GM12872 (cell line): ENCODE measurements at regions not wholly inside any gene's neighbourhood (a gene's known extent, or its start where the extent isn't known, plus 50 kb on each side); places are given as distances from the start of the nearest gene placed in this dataset.

Experiments used
- TF ChIP-seq, protein P1 (sequence below): IDR thresholded peaks from 3 replicates; pipeline ENCODE4 v1.5.1; 2011; ENCODE audit warnings: low read depth, mild to moderate bottlenecking, low read length, moderate library complexity; ENCODE audit not compliant: insufficient read depth

DNA sequence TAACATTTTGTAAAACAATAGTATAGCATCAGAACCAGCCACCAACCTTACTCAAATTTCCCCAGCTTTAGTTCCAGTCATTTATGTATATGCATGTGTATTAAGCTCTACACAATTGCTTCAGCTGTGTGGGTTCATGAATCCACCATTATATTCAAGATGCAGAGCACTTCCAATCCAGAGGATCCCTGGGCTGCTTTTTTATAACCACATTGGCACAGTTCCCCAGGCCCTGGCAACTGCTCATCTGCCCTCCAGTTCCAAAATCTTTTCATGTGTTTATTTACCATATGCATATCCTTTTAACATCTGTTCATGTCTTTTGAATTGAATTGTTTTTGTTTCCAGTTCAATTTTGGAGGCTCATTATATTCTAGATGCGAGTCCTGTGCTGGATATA lies 482.9 kb upstream of the HS6ST1 start:
- TF ChIP-seq, protein P1, sequence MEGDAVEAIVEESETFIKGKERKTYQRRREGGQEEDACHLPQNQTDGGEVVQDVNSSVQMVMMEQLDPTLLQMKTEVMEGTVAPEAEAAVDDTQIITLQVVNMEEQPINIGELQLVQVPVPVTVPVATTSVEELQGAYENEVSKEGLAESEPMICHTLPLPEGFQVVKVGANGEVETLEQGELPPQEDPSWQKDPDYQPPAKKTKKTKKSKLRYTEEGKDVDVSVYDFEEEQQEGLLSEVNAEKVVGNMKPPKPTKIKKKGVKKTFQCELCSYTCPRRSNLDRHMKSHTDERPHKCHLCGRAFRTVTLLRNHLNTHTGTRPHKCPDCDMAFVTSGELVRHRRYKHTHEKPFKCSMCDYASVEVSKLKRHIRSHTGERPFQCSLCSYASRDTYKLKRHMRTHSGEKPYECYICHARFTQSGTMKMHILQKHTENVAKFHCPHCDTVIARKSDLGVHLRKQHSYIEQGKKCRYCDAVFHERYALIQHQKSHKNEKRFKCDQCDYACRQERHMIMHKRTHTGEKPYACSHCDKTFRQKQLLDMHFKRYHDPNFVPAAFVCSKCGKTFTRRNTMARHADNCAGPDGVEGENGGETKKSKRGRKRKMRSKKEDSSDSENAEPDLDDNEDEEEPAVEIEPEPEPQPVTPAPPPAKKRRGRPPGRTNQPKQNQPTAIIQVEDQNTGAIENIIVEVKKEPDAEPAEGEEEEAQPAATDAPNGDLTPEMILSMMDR: no peak

DNA sequence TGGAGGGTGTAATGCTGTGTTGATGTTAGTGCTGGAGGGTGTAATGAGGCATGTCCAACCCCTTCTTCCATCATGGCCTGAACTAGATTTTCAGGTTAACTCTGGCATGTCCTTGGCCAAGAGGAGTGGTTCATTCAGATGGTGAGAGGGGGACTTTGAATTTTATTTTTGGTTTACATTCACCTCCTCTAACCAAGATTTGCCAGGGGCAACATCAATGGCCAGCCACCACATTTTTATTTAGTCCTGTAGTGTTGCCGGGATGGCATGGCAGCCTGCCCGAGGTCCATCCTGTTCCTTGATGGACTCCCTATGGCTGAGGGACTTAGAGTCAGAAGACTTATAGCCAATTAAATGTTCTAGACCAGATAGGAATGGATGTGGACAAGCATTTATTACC lies 484.6 kb upstream of the HS6ST1 start:
- TF ChIP-seq, protein P1: no peak

DNA sequence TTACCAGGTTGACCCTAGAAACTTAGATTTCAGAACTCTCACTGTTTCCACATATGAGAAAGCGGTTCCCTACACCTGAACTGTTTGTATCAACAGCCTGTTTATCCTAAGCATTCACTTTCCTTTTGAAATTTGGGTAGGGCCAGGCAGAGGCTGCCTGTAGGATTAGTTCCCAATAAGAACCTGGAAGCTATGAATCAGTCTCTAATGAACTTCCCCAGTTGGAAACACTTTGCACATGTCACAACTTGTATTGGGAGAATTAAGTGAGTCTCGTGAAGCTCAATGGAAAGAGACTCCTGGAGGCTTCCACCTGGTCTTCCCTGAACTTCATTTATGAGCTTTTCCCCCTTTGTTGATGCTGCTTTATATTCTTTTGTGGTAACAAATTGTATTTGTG lies 486.6 kb upstream of the HS6ST1 start:
- TF ChIP-seq, protein P1: no peak

DNA sequence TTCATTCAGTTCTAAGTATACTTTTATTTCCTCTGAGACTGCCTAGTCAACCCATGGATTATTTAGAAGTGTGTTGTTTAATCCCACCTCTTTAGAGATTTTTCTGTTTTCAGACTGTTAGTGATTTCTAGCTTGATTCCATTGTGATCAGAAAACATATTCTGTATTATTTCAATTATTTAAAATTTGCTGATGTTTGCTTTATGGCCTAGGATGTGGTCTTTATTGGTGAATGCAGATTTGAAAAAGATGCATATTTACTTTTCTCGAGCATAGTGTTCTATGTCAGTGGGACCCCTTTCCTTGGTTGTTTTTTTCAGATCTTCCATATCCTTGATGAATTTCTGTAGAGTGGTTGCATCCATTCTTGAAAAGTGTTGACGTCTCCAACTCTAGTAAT lies 487.2 kb upstream of the HS6ST1 start:
- TF ChIP-seq, protein P1: no peak

DNA sequence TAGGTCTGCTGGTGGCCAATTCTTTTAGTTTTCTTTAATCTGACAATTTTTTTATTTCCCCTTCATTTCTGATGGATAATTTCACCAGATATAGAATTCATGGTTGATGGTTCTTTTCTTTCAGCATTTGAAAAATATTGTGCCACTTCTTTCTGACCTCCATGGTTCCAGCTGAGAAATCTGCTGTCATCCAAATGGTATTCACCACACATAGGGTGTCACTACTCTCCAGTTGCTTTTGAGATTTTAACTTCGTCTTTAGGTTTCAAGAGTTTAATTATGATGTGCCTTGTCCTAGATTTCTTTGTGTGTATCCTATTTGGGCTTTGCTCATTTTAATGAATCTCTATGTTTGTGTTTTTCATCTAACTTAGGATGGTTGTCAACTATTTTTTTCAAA lies 488.6 kb upstream of the HS6ST1 start:
- TF ChIP-seq, protein P1: no peak

DNA sequence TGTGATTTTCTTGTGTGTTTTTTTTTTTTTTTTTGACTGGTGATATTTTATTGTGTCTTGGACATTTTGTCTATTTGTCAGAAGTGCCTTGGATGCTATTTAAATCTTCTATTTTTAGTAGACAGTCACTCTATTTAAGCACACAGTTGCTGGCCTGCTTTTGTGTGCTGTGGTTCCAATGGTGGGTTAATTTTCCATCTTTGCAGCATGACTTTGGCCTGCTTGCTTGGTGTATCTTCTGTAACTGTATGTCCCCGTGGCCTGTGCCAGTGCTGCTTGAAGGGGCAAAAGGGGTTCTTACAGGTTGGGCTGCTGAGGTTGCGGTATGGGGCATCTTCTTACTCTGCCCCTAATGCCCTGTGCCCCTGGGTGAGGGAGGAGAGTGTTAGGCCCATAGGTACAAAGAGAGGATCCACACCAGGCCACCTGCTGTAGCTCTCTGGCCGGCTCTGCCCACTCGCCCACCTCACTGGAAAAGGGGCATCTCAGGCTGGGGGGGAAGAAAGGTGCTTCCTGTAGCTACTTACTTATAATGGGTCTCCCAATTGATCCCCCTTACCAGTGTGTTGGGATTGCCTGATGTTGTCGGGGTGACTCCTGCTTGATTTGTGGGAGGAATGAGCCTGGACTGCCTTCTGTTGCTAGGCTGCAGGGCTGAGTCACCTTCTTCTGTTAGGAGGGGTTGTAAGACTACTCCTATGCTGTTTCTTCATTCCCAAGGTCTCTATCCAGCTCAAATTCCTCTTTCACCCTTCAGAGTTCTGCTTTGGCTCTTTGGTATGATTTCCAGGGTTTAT lies 490.0 kb upstream of the HS6ST1 start:
- TF ChIP-seq, protein P1: no peak

DNA sequence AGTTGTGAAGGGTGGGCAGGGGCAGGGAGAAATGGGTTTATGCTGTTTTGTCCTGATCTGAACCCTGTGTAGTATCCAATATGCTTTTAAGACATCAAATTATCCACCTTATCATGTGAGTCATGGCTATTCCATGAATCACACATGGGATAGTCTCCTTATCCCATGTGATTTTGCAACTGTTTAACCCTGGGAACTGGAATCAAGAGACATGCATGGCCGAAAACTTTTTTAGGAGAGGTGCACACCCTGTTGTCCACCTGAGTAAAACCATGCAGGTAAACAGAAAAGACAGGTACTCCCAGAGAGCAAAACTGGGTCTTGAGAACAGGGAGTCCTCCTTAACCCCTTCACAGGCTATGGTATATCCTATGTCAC lies 490.6 kb upstream of the HS6ST1 start:
- TF ChIP-seq, protein P1: no peak
